Epithelial cell of esophagus (primary cell): ENCODE measurements at regions not wholly inside any gene's neighbourhood (a gene's known extent, or its start where the extent isn't known, plus 50 kb on each side); places are given as distances from the start of the nearest gene placed in this dataset.

ENCODE experiments used
- DNase-seq: peaks from one replicate; pipeline ENCODE4 v3.0.0; 2010; ENCODE audit warnings: low read depth
- H3K4me3 ChIP-seq: 2 replicates; pipeline ENCODE4 v1.5.1; 2011; ENCODE audit warnings: mild to moderate bottlenecking, low read length, control low read depth
- TF ChIP-seq, protein P1 (sequence below): IDR thresholded peaks from 2 replicates; pipeline ENCODE4 v1.5.1; 2011; ENCODE audit warnings: low read depth, mild to moderate bottlenecking, low read length, control low read depth, inconsistent platforms; ENCODE audit not compliant: insufficient read depth; ENCODE audit errors: missing control alignments

- no peak overlapping the region for H3K4me3 ChIP-seq
- no peak for DNase-seq
- TF ChIP-seq, protein P1, sequence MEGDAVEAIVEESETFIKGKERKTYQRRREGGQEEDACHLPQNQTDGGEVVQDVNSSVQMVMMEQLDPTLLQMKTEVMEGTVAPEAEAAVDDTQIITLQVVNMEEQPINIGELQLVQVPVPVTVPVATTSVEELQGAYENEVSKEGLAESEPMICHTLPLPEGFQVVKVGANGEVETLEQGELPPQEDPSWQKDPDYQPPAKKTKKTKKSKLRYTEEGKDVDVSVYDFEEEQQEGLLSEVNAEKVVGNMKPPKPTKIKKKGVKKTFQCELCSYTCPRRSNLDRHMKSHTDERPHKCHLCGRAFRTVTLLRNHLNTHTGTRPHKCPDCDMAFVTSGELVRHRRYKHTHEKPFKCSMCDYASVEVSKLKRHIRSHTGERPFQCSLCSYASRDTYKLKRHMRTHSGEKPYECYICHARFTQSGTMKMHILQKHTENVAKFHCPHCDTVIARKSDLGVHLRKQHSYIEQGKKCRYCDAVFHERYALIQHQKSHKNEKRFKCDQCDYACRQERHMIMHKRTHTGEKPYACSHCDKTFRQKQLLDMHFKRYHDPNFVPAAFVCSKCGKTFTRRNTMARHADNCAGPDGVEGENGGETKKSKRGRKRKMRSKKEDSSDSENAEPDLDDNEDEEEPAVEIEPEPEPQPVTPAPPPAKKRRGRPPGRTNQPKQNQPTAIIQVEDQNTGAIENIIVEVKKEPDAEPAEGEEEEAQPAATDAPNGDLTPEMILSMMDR, result no peak
Observed at GRCh38 chr3:124174476-124174875, 182.6 kb upstream of the ROPN1 start.

GRCh38 chr3:124174910-124175874 lies 183.3 kb upstream of the ROPN1 start:
- H3K4me3 ChIP-seq, result no peak overlapping the region
- TF ChIP-seq, protein P1, result no peak
- DNase-seq, result no peak

DNA sequence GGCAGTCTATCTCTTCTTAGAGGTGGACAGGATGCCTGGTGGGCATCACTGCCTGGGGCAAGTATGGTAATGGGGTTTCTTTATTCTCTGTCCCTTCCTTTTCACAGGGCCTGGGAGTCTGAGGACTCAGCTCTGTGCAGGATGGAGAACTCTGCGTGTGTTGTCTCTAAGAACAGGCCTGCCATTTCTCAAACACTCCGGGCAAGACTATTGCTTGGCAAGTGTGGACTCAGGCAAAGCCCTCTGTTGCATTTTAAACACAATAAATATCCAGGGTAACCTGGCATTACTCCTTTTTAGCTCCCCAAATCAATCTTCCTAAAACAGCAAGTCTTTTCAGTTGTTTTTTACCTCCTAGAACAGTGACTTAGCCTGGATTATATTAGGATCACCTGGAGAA lies 185.1 kb upstream of the ROPN1 start:
- TF ChIP-seq, protein P1, result no peak
- H3K4me3 ChIP-seq, result no peak overlapping the region
- DNase-seq, result no peak

DNA sequence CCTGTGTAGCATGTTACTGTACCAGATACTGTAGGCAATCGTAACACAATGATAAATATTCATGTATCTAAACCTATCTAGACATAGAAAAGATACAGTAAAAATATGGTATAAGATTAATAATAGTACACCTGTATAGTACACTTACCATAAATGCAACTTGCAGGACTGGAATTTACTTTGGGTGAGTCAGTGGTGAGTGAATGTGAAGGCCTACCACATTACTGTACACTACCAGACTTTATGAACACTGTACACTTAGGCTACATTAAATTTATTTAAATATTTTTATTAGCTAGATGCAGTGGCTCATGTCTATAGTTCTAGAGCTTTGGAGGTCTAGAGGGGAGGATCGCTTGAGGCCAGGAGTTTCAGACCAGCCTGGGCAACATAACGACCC lies 186.6 kb upstream of the ROPN1 start:
- no peak overlapping the region for H3K4me3 ChIP-seq
- peak; percentile 57 for DNase-seq
- TF ChIP-seq, protein P1, result no peak

DNA sequence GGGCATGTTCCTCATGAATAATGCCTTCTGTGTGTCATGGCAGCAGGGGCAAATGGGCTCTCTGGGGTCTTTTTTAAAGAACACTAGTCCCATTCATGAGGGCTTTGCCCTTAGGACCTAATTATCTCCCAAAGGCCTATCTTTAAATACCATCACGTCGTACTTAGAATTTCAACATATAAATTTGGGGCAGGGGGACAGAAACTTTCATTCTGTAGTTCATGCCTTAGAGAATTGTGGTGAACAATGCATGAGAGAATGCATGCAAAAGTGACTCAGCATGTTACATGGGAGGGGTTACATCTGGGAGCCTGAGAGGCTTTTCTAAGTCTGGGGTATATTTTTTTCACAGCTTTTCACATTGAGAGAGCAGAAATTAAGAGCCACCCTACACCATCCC lies 208.5 kb upstream of the ROPN1 start:
- H3K4me3 ChIP-seq, result no peak overlapping the region
- peak; percentile 3 for DNase-seq
- TF ChIP-seq, protein P1, result no peak

- DNase-seq, result no peak
- no peak overlapping the region for H3K4me3 ChIP-seq
- TF ChIP-seq, protein P1, result no peak
Observed at GRCh38 chr3:124201226-124201625, 209.3 kb upstream of the ROPN1 start.

DNA sequence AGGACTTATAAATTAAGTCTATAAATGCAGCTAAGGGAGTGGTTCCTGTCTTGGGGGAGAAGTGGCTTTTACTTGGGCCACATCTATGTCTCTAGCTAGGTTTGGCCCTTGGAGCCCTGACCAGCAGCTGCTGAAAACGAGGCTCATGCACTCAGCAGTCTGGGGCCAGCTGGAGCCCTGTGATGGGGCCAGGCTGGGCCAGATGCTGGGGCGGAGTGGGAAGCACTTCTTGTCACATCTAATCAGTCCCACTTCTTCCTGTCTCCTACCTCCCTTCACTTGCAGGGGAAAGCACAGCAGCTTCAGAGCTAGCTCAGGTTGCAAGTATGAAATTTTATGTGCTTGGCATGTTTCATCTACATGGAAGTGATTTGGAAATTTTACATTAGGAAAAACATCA lies 209.9 kb upstream of the ROPN1 start:
- DNase-seq, result no peak
- TF ChIP-seq, protein P1, result no peak
- no peak overlapping the region for H3K4me3 ChIP-seq
